KMS-11 (cell line): ENCODE measurements at regions not wholly inside any gene's neighbourhood (a gene's known extent, or its start where the extent isn't known, plus 50 kb on each side); places are given as distances from the start of the nearest gene placed in this dataset.
"Not testable (repeated sequence)": the region's sequence is repeated elsewhere in the genome, so short reads cannot be mapped to it uniquely, and the experiment has no call there.

Experiments used
- H2AFZ ChIP-seq: fragments of 200-600 bp; sonication (generic); 2 replicates; pipeline ENCODE4 v1.6.1; 2016; ENCODE audit warnings: antibody characterized with exemption, mixed run types, low read depth
- H3K27ac ChIP-seq: fragments of 200-600 bp; sonication (generic); 2 replicates; pipeline ENCODE4 v1.6.1; 2016; ENCODE audit warnings: mild to moderate bottlenecking, mixed run types
- H3K27me3 ChIP-seq: fragments of 200-600 bp; sonication (generic); 2 replicates; pipeline ENCODE4 v1.6.1; 2017; ENCODE audit warnings: mild to moderate bottlenecking, low read depth, mixed run types, moderate library complexity; ENCODE audit not compliant: insufficient read depth
- H3K36me3 ChIP-seq: fragments of 200-600 bp; sonication (generic); 2 replicates; pipeline ENCODE4 v1.6.1; 2017; ENCODE audit warnings: mild to moderate bottlenecking, mixed run types; ENCODE audit not compliant: insufficient read depth
- H3K4me1 ChIP-seq: fragments of 200-600 bp; sonication (generic); 2 replicates; pipeline ENCODE4 v1.6.1; 2016; ENCODE audit warnings: mild to moderate bottlenecking, low read depth, mixed run types; ENCODE audit not compliant: poor library complexity, severe bottlenecking
- H3K4me2 ChIP-seq: fragments of 200-600 bp; sonication (generic); 2 replicates; pipeline ENCODE4 v1.7.0; 2016; ENCODE audit warnings: mild to moderate bottlenecking, mixed run types
- H3K4me3 ChIP-seq: fragments of 200-600 bp; sonication (generic); IDR thresholded peaks from 2 replicates; pipeline ENCODE4 v1.6.1; 2017; ENCODE audit warnings: low read depth, low read length, mixed read lengths; ENCODE audit not compliant: insufficient read depth
- H3K79me2 ChIP-seq: fragments of 200-600 bp; sonication (generic); 2 replicates; pipeline ENCODE4 v1.6.1; 2016; ENCODE audit warnings: low read depth, mixed run types; ENCODE audit not compliant: insufficient read depth
- H3K9ac ChIP-seq: fragments of 200-600 bp; sonication (generic); 2 replicates; pipeline ENCODE4 v1.6.1; 2016; ENCODE audit warnings: mild to moderate bottlenecking, mixed run types
- H4K20me1 ChIP-seq: fragments of 200-600 bp; sonication (generic); 2 replicates; pipeline ENCODE4 v1.6.1; 2016; ENCODE audit warnings: mild to moderate bottlenecking, mixed run types; ENCODE audit not compliant: insufficient read depth
- CTCF ChIP-seq: fragments of 200-600 bp; sonication (generic); conservative IDR thresholded peaks from 2 replicates; pipeline ENCODE4 v1.6.1; 2017; ENCODE audit warnings: low read depth, mild to moderate bottlenecking, antibody characterized with exemption, low read length, moderate library complexity, mixed read lengths

DNA sequence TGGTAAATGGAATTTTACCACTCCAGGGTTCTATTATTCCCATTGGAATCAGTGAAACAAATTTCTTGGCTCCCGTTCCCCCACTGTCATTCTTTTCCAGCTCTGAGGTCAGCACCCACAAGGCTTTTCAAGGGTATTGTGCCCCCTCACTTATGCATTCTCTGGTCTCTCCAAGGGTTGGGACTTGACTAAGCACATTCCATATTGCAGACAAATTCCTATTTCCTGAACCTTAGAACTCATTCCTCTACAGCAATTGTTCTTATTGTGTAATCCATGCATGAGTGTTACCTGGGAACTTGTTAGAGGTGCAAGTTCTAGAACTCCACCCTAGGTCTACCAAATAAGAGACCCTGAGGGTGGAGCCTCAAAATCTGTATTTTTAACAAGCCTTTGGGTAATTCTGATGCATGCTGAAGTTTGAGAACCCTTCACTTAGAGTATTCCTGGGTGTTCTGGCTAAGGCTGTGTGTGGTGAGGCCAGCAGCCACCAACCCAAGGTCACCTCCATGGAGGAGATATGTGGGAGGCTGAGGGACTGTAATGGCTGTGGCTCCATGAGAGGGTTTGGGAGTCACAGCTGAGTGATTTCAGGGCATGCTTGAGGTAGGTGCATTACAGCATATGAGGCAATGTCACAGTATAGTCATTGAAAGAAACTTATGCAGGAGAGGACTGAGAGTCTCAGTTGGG is 150.9 kb downstream of the TTC6 start:
- H3K4me3 ChIP-seq: no peak overlapping the region
- no peak for TF ChIP-seq CTCF
- H3K79me2 ChIP-seq: no peaks in the 10 kb centered on the region
- no peaks in the 10 kb centered on the region for H3K36me3 ChIP-seq
- no peak overlapping the region for H3K4me2 ChIP-seq
- no peak overlapping the region for H3K27ac ChIP-seq
- H4K20me1 ChIP-seq: no peaks in the 10 kb centered on the region
- H2AFZ ChIP-seq: no peak overlapping the region
- H3K4me1 ChIP-seq: no peaks in the 10 kb centered on the region
- H3K9ac ChIP-seq: no peak overlapping the region
- H3K27me3 ChIP-seq: no peaks in the 10 kb centered on the region

- H3K27me3 ChIP-seq: no peaks in the 10 kb centered on the region
- H2AFZ ChIP-seq: no peak overlapping the region
- H3K4me3 ChIP-seq: no peak overlapping the region
- no peak for TF ChIP-seq CTCF
- H4K20me1 ChIP-seq: no peaks in the 10 kb centered on the region
- no peak overlapping the region for H3K27ac ChIP-seq
- no peak overlapping the region for H3K4me2 ChIP-seq
- H3K4me1 ChIP-seq: no peaks in the 10 kb centered on the region
- no peaks in the 10 kb centered on the region for H3K36me3 ChIP-seq
- H3K9ac ChIP-seq: no peak overlapping the region
- H3K79me2 ChIP-seq: no peaks in the 10 kb centered on the region
Observed at GRCh38 chr14:37753459-37753858, 158.0 kb downstream of the TTC6 start.

DNA sequence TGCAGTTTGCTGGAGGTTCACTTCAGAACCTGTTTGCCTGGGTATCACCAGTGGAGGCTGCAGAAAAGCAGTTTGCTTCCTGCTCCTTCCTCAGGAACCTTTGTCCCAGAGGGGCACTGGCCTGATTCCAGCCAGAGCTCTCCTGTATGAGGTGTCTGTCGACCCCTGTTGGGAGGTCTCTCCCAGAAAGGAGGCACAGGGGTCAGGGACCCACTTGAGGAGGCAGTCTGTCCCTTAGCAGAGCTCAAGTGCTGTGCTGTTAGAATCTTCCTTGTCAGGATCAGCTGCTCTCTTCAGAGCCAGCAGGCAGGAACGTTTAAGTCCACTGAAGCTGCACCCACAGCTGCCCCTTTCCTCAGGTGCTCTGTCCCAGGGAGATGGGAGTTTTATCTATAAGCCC is 164.8 kb downstream of the TTC6 start:
- H3K9ac ChIP-seq, H3K27me3 ChIP-seq, H3K79me2 ChIP-seq, H3K27ac ChIP-seq, H3K4me2 ChIP-seq, H3K4me1 ChIP-seq, H3K36me3 ChIP-seq, H3K4me3 ChIP-seq, H4K20me1 ChIP-seq, H2AFZ ChIP-seq: not testable (repeated sequence)

GRCh38 chr14:37763266-37763665 is 167.8 kb downstream of the TTC6 start:
- Histone ChIP-seq H3K27me3 (no peaks in the 10 kb centered on the region), H3K36me3 (no peaks in the 10 kb centered on the region), H4K20me1 (no peaks in the 10 kb centered on the region), H3K9ac (no peak overlapping the region), H3K4me3 (no peak overlapping the region), H3K79me2 (no peaks in the 10 kb centered on the region), H3K4me2 (no peak overlapping the region), H2AFZ (no peak overlapping the region), H3K27ac (no peak overlapping the region), H3K4me1 (no peaks in the 10 kb centered on the region)
- TF ChIP-seq CTCF: no peak

GRCh38 chr14:37772283-37772682 is 176.9 kb downstream of the TTC6 start:
- not testable (repeated sequence) for H3K36me3 ChIP-seq, H3K79me2 ChIP-seq, H3K9ac ChIP-seq, H4K20me1 ChIP-seq, H3K27me3 ChIP-seq, H3K4me1 ChIP-seq, H3K27ac ChIP-seq, H3K4me3 ChIP-seq, H3K4me2 ChIP-seq, H2AFZ ChIP-seq
